Limb (tissue), 2 donors: ENCODE measurements at regions not wholly inside any gene's neighbourhood (a gene's known extent, or its start where the extent isn't known, plus 50 kb on each side); places are given as distances from the start of the nearest gene placed in this dataset.

Source experiments
- DNase-seq, 2 donors: peaks; one replicate each; pipeline ENCODE4 v3.0.0-alpha.2; 2016; ENCODE audit errors: extremely low spot score in 2 of 2

GRCh38 chr20:52268184-52268749, 76.7 kb upstream of the ZFP64 start:
- DNase-seq: no peak

- no peak for DNase-seq
Observed at GRCh38 chr20:52267418-52267817, 75.8 kb upstream of the ZFP64 start.

GRCh38 chr20:52263757-52264156, 72.2 kb upstream of the ZFP64 start:
- DNase-seq: no peak

- no peak for DNase-seq
Observed at GRCh38 chr20:52261792-52262191, 70.2 kb upstream of the ZFP64 start.

- DNase-seq: no peak
Observed at GRCh38 chr20:52259295-52259694, 67.7 kb upstream of the ZFP64 start.

GRCh38 chr20:52256454-52256853, 64.9 kb upstream of the ZFP64 start:
- DNase-seq: no peak

- DNase-seq: no peak
Observed at GRCh38 chr20:52252664-52253063, 61.1 kb upstream of the ZFP64 start.

- DNase-seq: no peak
Observed at GRCh38 chr20:52251827-52252226, 60.2 kb upstream of the ZFP64 start.

- DNase-seq: no peak
Observed at GRCh38 chr20:52251136-52251700, 59.6 kb upstream of the ZFP64 start.

- no peak for DNase-seq
Observed at GRCh38 chr20:52247548-52247947, 56.0 kb upstream of the ZFP64 start.

- DNase-seq: no peak
Observed at GRCh38 chr20:52246366-52246765, 54.8 kb upstream of the ZFP64 start.

GRCh38 chr20:52244702-52245101, 53.1 kb upstream of the ZFP64 start:
- no peak for DNase-seq

GRCh38 chr20:52242237-52243230, 51.0 kb upstream of the ZFP64 start:
- DNase-seq: peak in 1 of 2 donors; percentile 80
